ENCODE measurements at regions not wholly inside any gene's neighbourhood (a gene's known extent, or its start where the extent isn't known, plus 50 kb on each side); places are given as distances from the start of the nearest gene placed in this dataset.

DNA sequence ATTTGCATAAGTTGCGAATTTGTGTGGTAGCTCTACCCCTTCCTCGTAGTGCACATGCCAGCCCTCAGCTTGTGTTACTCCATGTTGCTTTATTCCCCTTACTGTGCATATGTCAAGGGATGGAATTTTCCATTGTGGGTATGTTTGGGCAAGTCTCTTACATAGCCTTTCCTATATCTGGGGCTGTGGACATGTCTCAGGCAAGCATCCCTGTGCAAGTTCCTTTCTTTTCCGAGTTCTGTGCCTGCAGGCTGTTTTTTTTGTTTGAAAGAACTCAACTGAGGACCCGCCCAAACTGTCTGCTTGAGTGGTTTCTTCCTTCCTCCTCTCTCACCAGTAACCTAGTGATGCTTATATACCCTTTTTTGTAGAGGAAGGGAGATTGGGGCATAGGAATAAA, 1739.1 kb upstream of the PIK3C3 start:
- no peak overlapping the region for H3K4me2 ChIP-seq (ENCODE audit: low read length)
- DNase-seq (no peak), ATAC-seq (no peak)
- intact Hi-C loops (cut with micrococcal nuclease) = no loop called here
- no peaks in the 10 kb centered on the region for H3K79me2 ChIP-seq (ENCODE audit: low read length)
- H3K4me1 ChIP-seq (ENCODE audit: insufficient read depth, low read length) = no peaks in the 10 kb centered on the region
- H4K20me1 ChIP-seq (ENCODE audit: low read length) = no peaks in the 10 kb centered on the region
- no peak overlapping the region for H3K27ac ChIP-seq (ENCODE audit: low read length)
- H3K9me3 ChIP-seq (ENCODE audit: low read length) = no peaks in the 10 kb centered on the region
- no TSS peak for BruUV-seq (replicated peaks)
- no peak overlapping the region for H2AFZ ChIP-seq (ENCODE audit: low read length)
- TF ChIP-seq, protein P1, sequence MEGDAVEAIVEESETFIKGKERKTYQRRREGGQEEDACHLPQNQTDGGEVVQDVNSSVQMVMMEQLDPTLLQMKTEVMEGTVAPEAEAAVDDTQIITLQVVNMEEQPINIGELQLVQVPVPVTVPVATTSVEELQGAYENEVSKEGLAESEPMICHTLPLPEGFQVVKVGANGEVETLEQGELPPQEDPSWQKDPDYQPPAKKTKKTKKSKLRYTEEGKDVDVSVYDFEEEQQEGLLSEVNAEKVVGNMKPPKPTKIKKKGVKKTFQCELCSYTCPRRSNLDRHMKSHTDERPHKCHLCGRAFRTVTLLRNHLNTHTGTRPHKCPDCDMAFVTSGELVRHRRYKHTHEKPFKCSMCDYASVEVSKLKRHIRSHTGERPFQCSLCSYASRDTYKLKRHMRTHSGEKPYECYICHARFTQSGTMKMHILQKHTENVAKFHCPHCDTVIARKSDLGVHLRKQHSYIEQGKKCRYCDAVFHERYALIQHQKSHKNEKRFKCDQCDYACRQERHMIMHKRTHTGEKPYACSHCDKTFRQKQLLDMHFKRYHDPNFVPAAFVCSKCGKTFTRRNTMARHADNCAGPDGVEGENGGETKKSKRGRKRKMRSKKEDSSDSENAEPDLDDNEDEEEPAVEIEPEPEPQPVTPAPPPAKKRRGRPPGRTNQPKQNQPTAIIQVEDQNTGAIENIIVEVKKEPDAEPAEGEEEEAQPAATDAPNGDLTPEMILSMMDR (conservative IDR thresholded peaks at IDR 0.05; ENCODE audit: low read depth, low read length) = no peak
- TF ChIP-seq EZH2 (IDR thresholded peaks at IDR 0.05; ENCODE audit: low read length, unreplicated experiment) (no peak), EZH2phosphoT487 (IDR thresholded peaks at IDR 0.05; ENCODE audit: borderline replicate concordance, low read length) (no peak)
- no peak overlapping the region for H3K9ac ChIP-seq (ENCODE audit: low read length)
- no peaks in the 10 kb centered on the region for H3K27me3 ChIP-seq (ENCODE audit: low read length)
- no peaks in the 10 kb centered on the region for H3K36me3 ChIP-seq (ENCODE audit: low read depth, low read length)
- ChIA-PET POLR2A (ENCODE audit: unreplicated experiment) (no interaction called here), CTCF (no interaction called here)
- H3F3A ChIP-seq (ENCODE audit: low read length, unreplicated experiment) = no peaks in the 10 kb centered on the region
- no peak overlapping the region for H3K4me3 ChIP-seq (ENCODE audit: low read length)
- H3K9me2 ChIP-seq (replicated peaks; ENCODE audit: low read length) = no peaks in the 10 kb centered on the region

DNA sequence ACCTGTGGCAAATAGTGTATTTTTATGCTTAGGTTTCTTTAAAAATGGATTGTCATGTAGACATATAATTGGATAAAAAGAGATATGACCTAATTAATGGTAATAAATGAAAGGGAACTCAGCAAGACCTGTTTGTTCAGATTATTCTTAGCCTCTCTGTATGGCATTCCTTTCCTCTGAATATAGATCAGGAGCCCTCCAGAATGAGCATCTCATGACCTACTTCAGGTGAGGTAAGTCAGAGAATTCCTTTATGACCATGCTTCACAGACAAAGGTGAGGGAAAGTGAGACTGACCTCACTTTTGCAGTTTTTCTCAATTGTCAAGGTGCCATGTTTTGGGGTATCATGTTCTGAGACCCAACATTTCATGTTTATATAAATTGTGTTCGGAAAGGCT, 1744.3 kb upstream of the PIK3C3 start:
- ChIA-PET CTCF (no interaction called here), POLR2A (ENCODE audit: unreplicated experiment) (no interaction called here)
- Histone ChIP-seq H3K27me3 (ENCODE audit: low read length) (no peaks in the 10 kb centered on the region), H3F3A (ENCODE audit: low read length, unreplicated experiment) (no peaks in the 10 kb centered on the region), H3K27ac (ENCODE audit: low read length) (no peak overlapping the region), H3K4me3 (ENCODE audit: low read length) (no peak overlapping the region), H3K4me1 (ENCODE audit: insufficient read depth, low read length) (no peaks in the 10 kb centered on the region), H3K36me3 (ENCODE audit: low read depth, low read length) (no peaks in the 10 kb centered on the region), H4K20me1 (ENCODE audit: low read length) (no peaks in the 10 kb centered on the region), H3K79me2 (ENCODE audit: low read length) (no peaks in the 10 kb centered on the region), H3K9ac (ENCODE audit: low read length) (no peak overlapping the region), H3K9me2 (replicated peaks; ENCODE audit: low read length) (no peaks in the 10 kb centered on the region), H3K9me3 (ENCODE audit: low read length) (no peaks in the 10 kb centered on the region), H2AFZ (ENCODE audit: low read length) (no peak overlapping the region), H3K4me2 (ENCODE audit: low read length) (no peak overlapping the region)
- TF ChIP-seq EZH2phosphoT487 (IDR thresholded peaks at IDR 0.05; ENCODE audit: borderline replicate concordance, low read length) (no peak), EZH2 (IDR thresholded peaks at IDR 0.05; ENCODE audit: low read length, unreplicated experiment) (no peak)
- TF ChIP-seq, protein P1 (conservative IDR thresholded peaks at IDR 0.05; ENCODE audit: low read depth, low read length) = no peak
- no TSS peak for BruUV-seq (replicated peaks)
- ATAC-seq (no peak), DNase-seq (no peak)
- intact Hi-C loops (cut with micrococcal nuclease) = no loop called here

DNA sequence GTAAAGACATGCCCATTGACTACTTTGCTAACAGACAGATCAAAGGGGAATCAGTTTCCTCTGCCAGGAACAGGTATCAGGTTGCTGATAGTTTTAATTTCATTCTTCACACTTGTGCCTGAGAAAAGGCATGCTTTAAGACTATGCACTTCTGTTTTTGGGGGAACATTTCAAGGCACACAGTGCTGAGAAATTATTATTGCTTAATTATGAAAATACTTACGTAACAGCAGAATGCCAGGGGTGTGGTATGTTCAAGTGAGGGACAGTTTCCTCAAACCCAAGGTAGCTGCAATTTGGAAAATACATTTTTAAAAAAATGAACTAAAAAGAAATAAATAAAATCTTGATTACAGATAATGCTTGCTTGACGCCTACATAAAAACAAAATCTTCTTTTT, 1746.1 kb upstream of the PIK3C3 start:
- no peaks in the 10 kb centered on the region for H3K79me2 ChIP-seq (ENCODE audit: low read length)
- no peaks in the 10 kb centered on the region for H3K9me2 ChIP-seq (replicated peaks; ENCODE audit: low read length)
- no peak overlapping the region for H3K9ac ChIP-seq (ENCODE audit: low read length)
- no peak for TF ChIP-seq EZH2 (IDR thresholded peaks at IDR 0.05; ENCODE audit: low read length, unreplicated experiment)
- TF ChIP-seq EZH2phosphoT487 (IDR thresholded peaks at IDR 0.05; ENCODE audit: borderline replicate concordance, low read length) = no peak
- TF ChIP-seq, protein P1 (conservative IDR thresholded peaks at IDR 0.05; ENCODE audit: low read depth, low read length) = no peak
- H3F3A ChIP-seq (ENCODE audit: low read length, unreplicated experiment) = no peaks in the 10 kb centered on the region
- no peaks in the 10 kb centered on the region for H3K4me1 ChIP-seq (ENCODE audit: insufficient read depth, low read length)
- H3K36me3 ChIP-seq (ENCODE audit: low read depth, low read length) = no peaks in the 10 kb centered on the region
- H3K4me2 ChIP-seq (ENCODE audit: low read length) = no peak overlapping the region
- DNase-seq (no peak), ATAC-seq (no peak)
- intact Hi-C loops (cut with micrococcal nuclease) = no loop called here
- no peak overlapping the region for H3K4me3 ChIP-seq (ENCODE audit: low read length)
- H2AFZ ChIP-seq (ENCODE audit: low read length) = no peak overlapping the region
- no TSS peak for BruUV-seq (replicated peaks)
- no peaks in the 10 kb centered on the region for H4K20me1 ChIP-seq (ENCODE audit: low read length)
- no peaks in the 10 kb centered on the region for H3K27me3 ChIP-seq (ENCODE audit: low read length)
- H3K27ac ChIP-seq (ENCODE audit: low read length) = no peak overlapping the region
- H3K9me3 ChIP-seq (ENCODE audit: low read length) = no peaks in the 10 kb centered on the region
- POLR2A ChIA-PET (ENCODE audit: unreplicated experiment) = no interaction called here
- CTCF ChIA-PET = no interaction called here
